BLaER1 treated with 17β-estradiol and CSF1 and Interleukin-3, amounts not matched to agents 10 nM and 100 nM (cell line): ENCODE measurements at regions not wholly inside any gene's neighbourhood (a gene's known extent, or its start where the extent isn't known, plus 50 kb on each side); places are given as distances from the start of the nearest gene placed in this dataset.

Experiments
- H3K27ac ChIP-seq, 11 experiments: shearing (Covaris generic); formaldehyde crosslinking; 2 replicates each; pipeline ENCODE4 v1.8.1; 2022
- H3K27me3 ChIP-seq, 11 experiments: shearing (Covaris generic); formaldehyde crosslinking; 2 replicates each; pipeline ENCODE4 v1.8.1; 2022
- H3K36me3 ChIP-seq, 11 experiments: shearing (Covaris generic); formaldehyde crosslinking; 2 replicates each; pipeline ENCODE4 v1.8.1; 2022
- H3K4me1 ChIP-seq, 10 experiments: shearing (Covaris generic); formaldehyde crosslinking; 2 replicates each; pipeline ENCODE4 v1.8.1; 2022
- H3K4me2 ChIP-seq, 11 experiments: shearing (Covaris generic); formaldehyde crosslinking; 2 replicates each; pipeline ENCODE4 v1.8.1; 2022
- H3K4me3 ChIP-seq, 10 experiments: shearing (Covaris generic); formaldehyde crosslinking; 2 replicates each; pipeline ENCODE4 v1.8.1; 2022
- H3K9ac ChIP-seq, 11 experiments: shearing (Covaris generic); formaldehyde crosslinking; 2 replicates each; pipeline ENCODE4 v1.8.1; 2022
- H3K9me3 ChIP-seq, 11 experiments: shearing (Covaris generic); formaldehyde crosslinking; replicated peaks in 1 of 11; 2 replicates each; pipeline ENCODE4 v1.8.1; 2022
- H4K20me1 ChIP-seq, 11 experiments: shearing (Covaris generic); formaldehyde crosslinking; 2 replicates each; pipeline ENCODE4 v1.8.1; 2022
- Cebpa-rat ChIP-seq, 11 experiments: shearing (Covaris generic); IDR thresholded peaks; 2 replicates each; pipeline ENCODE4 v1.8.1; 2022

- H3K36me3 ChIP-seq: no peaks in the 10 kb centered on the region
- H3K4me2 ChIP-seq: no peak overlapping the region
- no peaks in the 10 kb centered on the region for H3K4me1 ChIP-seq
- no peak overlapping the region for H3K27ac ChIP-seq
- H3K4me3 ChIP-seq: no peak overlapping the region
- H3K9ac ChIP-seq: no peak overlapping the region
- H3K9me3 ChIP-seq: no peaks in the 10 kb centered on the region
- no peaks in the 10 kb centered on the region for H4K20me1 ChIP-seq
- no peak for TF ChIP-seq Cebpa-rat (IDR thresholded peaks at IDR 0.05)
- H3K27me3 ChIP-seq: no peaks in the 10 kb centered on the region
Observed at GRCh38 chr12:72219937-72220336, 52.2 kb upstream of the TRHDE start.
